Activated CD8-positive, alpha-beta memory T cell treated with anti-CD3 and anti-CD28 coated beads for 4 hours (primary cell): ENCODE measurements at regions not wholly inside any gene's neighbourhood (a gene's known extent, or its start where the extent isn't known, plus 50 kb on each side); places are given as distances from the start of the nearest gene placed in this dataset.

ENCODE experiments used
- DNase-seq, 2 donors: peaks; one replicate each; pipeline ENCODE4 v3.0.0-alpha.2; 2020; ENCODE audit warnings: low read depth in 2 of 2

DNA sequence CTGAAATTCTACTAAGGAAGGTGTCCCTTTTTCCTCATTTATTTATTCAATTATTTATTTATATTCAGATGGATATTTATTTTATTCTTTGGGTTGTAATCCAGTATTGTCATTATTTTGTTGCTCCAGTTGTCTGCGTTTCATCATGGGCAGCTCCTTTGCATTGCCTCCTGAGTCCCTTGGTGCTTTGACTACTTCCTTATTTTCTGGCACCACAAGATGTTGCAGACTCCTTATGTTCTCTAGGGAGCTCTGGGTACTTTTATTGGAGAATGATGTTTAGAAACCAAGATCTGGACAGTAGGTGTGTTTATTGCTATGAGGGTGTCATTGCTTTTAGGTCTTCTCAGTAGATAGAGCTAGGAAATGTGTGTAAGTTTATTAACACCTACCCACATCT, 59.9 kb upstream of the ERRFI1 start:
- DNase-seq, result no peak

DNA sequence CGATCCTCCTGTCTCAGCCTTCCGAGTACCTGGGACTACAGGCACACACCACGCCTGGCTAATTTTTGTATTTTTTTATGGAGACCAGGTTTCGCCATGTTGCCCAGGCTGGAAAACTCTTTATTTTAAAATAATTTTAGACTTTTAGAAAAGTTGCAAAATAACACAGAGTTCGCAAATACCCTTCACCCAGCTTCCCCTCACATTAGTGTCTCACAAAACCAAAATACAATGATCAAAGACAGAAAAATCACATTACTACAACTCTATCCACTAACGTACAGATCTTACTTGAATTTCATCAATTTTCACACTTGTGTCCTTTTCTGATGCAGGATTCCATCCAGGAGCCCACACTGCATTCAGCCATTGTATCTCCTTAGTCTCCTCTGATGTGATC, 58.8 kb upstream of the ERRFI1 start:
- no peak for DNase-seq

DNA sequence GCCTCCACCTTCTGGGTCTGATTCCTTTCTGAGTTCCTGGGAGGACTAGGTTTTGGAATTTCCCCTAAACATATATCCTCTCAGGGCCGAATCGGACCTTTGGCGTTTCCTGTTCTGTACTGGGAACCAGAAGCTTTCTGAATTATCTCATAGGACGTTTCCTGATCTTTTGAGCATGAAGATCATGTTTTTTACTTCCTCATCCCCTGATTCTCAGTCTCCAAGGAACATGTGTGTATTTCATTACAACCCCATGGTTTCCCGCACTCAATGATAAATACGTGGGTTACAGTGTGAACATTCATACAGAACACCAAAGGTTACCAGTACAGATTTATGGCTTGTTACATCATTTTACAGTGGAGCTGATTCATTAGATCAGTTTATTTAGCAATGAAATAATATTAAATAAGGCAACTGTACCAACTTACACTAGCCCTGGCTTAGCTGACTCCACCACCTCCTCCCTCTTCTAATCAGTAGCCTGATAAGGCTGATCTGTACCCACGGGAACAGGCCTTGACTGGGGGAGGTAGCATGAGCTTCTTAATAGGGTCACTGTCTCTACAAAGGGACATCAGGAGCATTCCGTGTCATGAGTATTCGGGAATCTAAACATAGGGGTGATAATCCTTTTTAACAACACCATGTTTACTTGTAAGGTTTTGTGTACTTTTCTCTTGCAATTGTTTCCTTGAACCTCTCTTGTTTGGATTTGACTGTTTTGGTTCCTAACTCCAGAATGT, 57.8 kb upstream of the ERRFI1 start:
- DNase-seq, result no peak

DNA sequence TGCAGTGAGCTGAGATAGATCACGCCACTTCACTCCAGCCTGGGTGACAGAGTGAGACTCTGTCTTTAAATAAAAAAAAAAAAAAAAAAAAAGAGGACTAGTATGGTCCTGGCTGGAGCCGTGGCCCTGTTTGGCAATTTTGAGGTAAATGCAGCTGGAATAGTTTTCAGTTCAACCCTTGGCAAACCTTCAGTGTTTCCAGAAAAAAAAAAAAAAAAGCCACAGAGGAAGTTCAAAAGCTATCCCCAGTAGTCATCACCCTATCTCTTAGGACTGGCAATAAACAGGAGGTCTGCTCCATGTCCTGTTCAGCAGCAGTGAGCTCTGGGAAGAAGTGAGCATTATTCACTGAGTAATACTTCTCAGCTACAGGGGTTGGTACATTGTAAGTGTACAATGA, 56.8 kb upstream of the ERRFI1 start:
- no peak for DNase-seq

DNA sequence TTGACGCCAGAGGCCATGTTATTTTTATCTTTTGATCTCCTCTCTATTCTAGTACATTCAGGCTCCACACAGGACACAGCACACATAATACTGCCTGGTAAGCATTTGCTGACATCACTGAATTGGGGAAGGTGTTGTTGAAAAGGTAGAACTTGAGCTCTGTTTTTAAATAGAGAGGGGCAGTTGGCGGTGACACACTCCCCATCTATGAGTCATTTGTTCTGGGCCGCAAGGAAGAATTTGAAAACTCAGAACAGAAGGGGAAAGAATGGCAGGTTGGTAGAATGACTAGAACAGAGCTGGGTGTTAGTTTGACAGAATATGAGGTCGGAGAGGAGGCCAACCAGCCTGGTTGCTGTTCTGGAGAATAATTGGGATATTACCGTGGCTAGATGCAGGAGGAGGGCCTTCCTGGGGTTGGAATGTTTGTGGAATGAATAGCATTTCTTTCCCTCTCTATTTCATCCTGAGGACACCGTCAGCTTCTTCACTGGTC, 52.1 kb upstream of the ERRFI1 start:
- no peak for DNase-seq

DNA sequence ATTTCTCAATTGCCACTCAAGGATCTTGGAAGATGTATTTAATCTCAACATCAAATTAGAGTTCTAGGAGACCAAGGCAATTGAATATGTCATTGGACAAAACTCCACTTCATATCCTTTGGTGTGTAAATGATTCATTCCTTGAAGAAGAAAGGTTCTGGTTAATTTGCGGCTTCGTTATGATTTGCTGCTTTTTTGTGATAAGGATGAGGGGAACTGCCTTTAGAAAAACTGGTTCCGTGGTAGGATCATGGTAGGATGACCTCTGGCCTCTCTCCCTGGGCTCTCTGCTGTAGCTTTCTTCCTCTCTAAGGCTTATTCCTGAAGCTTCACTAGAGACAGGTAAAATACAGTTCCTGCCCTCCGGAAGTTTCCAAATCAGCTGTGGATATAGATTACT, 51.5 kb upstream of the ERRFI1 start:
- no peak for DNase-seq

DNA sequence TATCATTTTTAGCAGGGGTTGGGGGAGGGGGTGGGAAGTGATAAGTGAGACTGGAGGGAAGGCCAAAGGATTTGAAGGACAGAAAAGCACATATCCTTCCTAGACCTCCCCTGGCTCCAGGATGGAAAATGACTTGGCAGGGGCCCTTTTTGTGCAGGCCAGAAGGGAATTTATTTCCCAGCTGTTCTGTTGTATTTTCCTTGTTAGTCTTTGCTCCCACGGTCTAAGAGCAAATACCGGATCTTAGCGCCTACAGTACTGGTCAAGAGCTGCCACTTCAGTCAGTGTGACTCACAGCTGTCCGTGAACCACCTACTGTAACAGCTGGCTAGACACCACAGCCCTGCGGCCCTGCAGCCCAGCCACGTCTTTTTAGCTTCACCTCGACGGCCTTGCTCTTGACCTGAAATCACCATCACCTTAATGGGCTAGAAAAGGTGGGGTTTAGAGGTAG, 51.0 kb upstream of the ERRFI1 start:
- DNase-seq, result no peak

DNA sequence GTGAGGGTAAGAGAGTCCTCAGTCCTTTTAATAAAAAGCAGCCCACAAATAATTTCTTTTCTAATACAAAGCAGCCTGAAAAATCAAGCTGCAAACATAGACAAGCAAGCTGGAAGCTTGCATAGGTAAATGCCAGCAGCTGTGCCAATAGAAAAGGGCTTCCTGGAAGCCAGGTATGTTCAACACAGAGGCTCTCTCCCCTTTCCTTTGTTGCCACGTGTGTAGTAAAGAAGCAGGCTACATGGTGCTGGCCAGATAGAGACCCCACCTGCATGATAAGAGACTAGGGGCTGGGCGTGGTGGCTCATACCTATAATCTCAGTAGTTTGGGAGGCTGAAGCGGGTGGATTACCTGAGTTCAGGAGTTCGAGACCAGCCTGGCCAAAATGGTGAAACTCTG, 50.1 kb upstream of the ERRFI1 start:
- DNase-seq, result no peak
